ENCODE measurements at regions not wholly inside any gene's neighbourhood (a gene's known extent, or its start where the extent isn't known, plus 50 kb on each side); places are given as distances from the start of the nearest gene placed in this dataset.

DNA sequence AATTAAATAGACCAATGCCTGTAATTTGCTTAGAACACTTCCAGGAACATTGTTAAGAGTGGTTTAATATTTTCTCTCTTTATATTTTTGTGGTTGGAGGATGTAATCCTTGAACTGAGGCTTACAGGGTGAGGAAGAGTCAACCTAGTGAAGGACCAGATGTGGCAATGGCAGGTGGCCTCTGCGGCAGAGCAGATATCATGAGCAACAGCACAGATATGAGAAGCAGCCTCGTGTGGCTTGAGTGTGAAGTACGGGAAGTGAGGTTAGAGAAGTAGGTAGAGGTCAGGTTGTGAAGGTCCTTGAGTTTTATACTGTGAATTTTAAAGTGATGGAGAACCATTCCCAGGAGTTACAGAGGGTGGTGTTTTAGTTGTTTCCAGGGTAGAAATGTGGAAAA is 417.6 kb upstream of the SUCLG2 start:
- H2AFZ ChIP-seq (ENCODE audit: low read length): no peak overlapping the region
- no peaks in the 10 kb centered on the region for H3K79me2 ChIP-seq (ENCODE audit: insufficient read depth, low read length)
- H3K4me1 ChIP-seq (ENCODE audit: insufficient read depth, low read length, severe bottlenecking): no peaks in the 10 kb centered on the region
- TF ChIP-seq EZH2 (IDR thresholded peaks at IDR 0.05; ENCODE audit: borderline replicate concordance, low read length): no peak
- TF ChIP-seq, protein P1, sequence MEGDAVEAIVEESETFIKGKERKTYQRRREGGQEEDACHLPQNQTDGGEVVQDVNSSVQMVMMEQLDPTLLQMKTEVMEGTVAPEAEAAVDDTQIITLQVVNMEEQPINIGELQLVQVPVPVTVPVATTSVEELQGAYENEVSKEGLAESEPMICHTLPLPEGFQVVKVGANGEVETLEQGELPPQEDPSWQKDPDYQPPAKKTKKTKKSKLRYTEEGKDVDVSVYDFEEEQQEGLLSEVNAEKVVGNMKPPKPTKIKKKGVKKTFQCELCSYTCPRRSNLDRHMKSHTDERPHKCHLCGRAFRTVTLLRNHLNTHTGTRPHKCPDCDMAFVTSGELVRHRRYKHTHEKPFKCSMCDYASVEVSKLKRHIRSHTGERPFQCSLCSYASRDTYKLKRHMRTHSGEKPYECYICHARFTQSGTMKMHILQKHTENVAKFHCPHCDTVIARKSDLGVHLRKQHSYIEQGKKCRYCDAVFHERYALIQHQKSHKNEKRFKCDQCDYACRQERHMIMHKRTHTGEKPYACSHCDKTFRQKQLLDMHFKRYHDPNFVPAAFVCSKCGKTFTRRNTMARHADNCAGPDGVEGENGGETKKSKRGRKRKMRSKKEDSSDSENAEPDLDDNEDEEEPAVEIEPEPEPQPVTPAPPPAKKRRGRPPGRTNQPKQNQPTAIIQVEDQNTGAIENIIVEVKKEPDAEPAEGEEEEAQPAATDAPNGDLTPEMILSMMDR (IDR thresholded peaks at IDR 0.05; ENCODE audit: low read length): no peak
- H4K20me1 ChIP-seq (ENCODE audit: insufficient read depth, low read length): no peaks in the 10 kb centered on the region
- H3K36me3 ChIP-seq (ENCODE audit: insufficient read depth, low read length): no peaks in the 10 kb centered on the region
- H3K4me3 ChIP-seq (ENCODE audit: low read depth, low read length, poor library complexity, severe bottlenecking): no peak overlapping the region
- H3K9me2 ChIP-seq (ENCODE audit: low read depth, low read length): no peaks in the 10 kb centered on the region
- no peaks in the 10 kb centered on the region for H3F3A ChIP-seq (ENCODE audit: insufficient read depth, low read length)
- H3K9me3 ChIP-seq (ENCODE audit: low read length): no peaks in the 10 kb centered on the region
- no peak overlapping the region for H3K27ac ChIP-seq (ENCODE audit: low read depth, low read length, poor library complexity, severe bottlenecking)
- no peak overlapping the region for H3K9ac ChIP-seq (ENCODE audit: low read length)
- no peak overlapping the region for H3K4me2 ChIP-seq (ENCODE audit: low read length)
- H3K27me3 ChIP-seq (ENCODE audit: insufficient read depth, low read length): no peaks in the 10 kb centered on the region

DNA sequence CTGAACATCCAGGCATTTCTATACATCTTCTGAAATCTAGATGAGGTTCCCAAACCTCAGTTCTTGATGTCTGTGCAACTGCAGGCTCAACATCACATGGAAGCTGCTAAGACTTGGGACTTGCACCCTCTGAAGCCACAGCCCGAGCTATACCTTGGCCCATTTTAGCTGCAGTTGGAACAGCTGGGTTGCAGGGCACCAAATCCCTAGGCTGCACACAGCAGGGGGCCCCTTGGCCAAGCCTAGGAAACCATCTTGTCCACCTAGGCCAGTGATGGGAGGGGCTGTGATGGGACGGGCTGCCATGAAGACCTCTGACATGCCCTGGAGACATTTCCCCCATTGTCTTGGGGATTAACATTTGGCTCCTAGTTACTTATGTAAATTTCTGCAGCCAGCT is 415.8 kb upstream of the SUCLG2 start:
- Histone ChIP-seq H3K4me2 (ENCODE audit: low read length) (no peak overlapping the region), H3K27me3 (ENCODE audit: insufficient read depth, low read length) (no peaks in the 10 kb centered on the region), H3K4me1 (ENCODE audit: insufficient read depth, low read length, severe bottlenecking) (no peaks in the 10 kb centered on the region), H3K9me2 (ENCODE audit: low read depth, low read length) (no peaks in the 10 kb centered on the region), H3K9ac (ENCODE audit: low read length) (no peak overlapping the region), H3K36me3 (ENCODE audit: insufficient read depth, low read length) (no peaks in the 10 kb centered on the region), H3F3A (ENCODE audit: insufficient read depth, low read length) (no peaks in the 10 kb centered on the region), H3K27ac (ENCODE audit: low read depth, low read length, poor library complexity, severe bottlenecking) (no peak overlapping the region), H3K9me3 (ENCODE audit: low read length) (no peaks in the 10 kb centered on the region), H3K4me3 (ENCODE audit: low read depth, low read length, poor library complexity, severe bottlenecking) (no peak overlapping the region), H4K20me1 (ENCODE audit: insufficient read depth, low read length) (no peaks in the 10 kb centered on the region), H2AFZ (ENCODE audit: low read length) (no peak overlapping the region), H3K79me2 (ENCODE audit: insufficient read depth, low read length) (no peaks in the 10 kb centered on the region)
- TF ChIP-seq, protein P1 (IDR thresholded peaks at IDR 0.05; ENCODE audit: low read length): no peak

DNA sequence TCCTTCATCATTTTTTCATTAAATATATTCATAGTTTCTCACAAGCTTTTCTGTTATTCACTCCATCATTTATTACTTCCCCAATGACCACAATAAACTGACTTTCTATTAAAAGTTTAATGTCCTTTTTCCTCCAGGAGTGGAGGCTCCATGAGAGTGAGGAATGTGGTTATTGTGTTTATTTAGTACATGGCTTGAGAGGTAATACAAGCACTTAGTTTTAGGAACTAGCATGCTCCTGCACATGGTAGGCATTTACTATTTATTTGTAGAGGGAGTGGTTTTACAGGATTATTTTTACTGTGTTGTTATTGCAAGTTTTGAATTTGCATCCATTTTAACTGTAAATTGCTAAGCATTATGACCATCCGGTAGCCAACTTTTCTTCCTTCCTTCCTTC is 412.9 kb upstream of the SUCLG2 start:
- TF ChIP-seq EZH2 (IDR thresholded peaks at IDR 0.05; ENCODE audit: borderline replicate concordance, low read length): no peak
- TF ChIP-seq, protein P1 (IDR thresholded peaks at IDR 0.05; ENCODE audit: low read length): no peak
- H3K9ac ChIP-seq (ENCODE audit: low read length): no peak overlapping the region
- no peaks in the 10 kb centered on the region for H3K9me3 ChIP-seq (ENCODE audit: low read length)
- no peak overlapping the region for H3K27ac ChIP-seq (ENCODE audit: low read depth, low read length, poor library complexity, severe bottlenecking)
- no peak overlapping the region for H3K4me2 ChIP-seq (ENCODE audit: low read length)
- H3K4me3 ChIP-seq (ENCODE audit: low read depth, low read length, poor library complexity, severe bottlenecking): no peak overlapping the region
- H2AFZ ChIP-seq (ENCODE audit: low read length): no peak overlapping the region
- no peaks in the 10 kb centered on the region for H4K20me1 ChIP-seq (ENCODE audit: insufficient read depth, low read length)
- no peaks in the 10 kb centered on the region for H3K79me2 ChIP-seq (ENCODE audit: insufficient read depth, low read length)
- H3F3A ChIP-seq (ENCODE audit: insufficient read depth, low read length): no peaks in the 10 kb centered on the region
- no peaks in the 10 kb centered on the region for H3K4me1 ChIP-seq (ENCODE audit: insufficient read depth, low read length, severe bottlenecking)
- no peaks in the 10 kb centered on the region for H3K36me3 ChIP-seq (ENCODE audit: insufficient read depth, low read length)
- no peaks in the 10 kb centered on the region for H3K27me3 ChIP-seq (ENCODE audit: insufficient read depth, low read length)
- no peaks in the 10 kb centered on the region for H3K9me2 ChIP-seq (ENCODE audit: low read depth, low read length)

Data from OCI-LY1 (cell line).